Osteoblast (primary cell): ENCODE measurements at regions not wholly inside any gene's neighbourhood (a gene's known extent, or its start where the extent isn't known, plus 50 kb on each side); places are given as distances from the start of the nearest gene placed in this dataset.

Source experiments
- DNase-seq: peaks from one replicate; pipeline ENCODE4 v3.0.0; 2011; ENCODE audit warnings: low spot score, mixed read lengths; ENCODE audit not compliant: insufficient read length; ENCODE audit errors: missing footprints
- H2AFZ ChIP-seq: 2 replicates; pipeline ENCODE4 v1.6.0; 2011; ENCODE audit warnings: mild to moderate bottlenecking, low read length
- H3K27ac ChIP-seq: 2 replicates; pipeline ENCODE4 v1.5.1; 2011; ENCODE audit warnings: mild to moderate bottlenecking, low read depth, low read length, moderate library complexity
- H3K27me3 ChIP-seq: 2 replicates; pipeline ENCODE4 v1.6.0; 2012; ENCODE audit warnings: mild to moderate bottlenecking, control low read depth, inconsistent platforms, low read length, moderate library complexity; ENCODE audit not compliant: insufficient read depth
- H3K36me3 ChIP-seq: 2 replicates; pipeline ENCODE4 v1.5.1; 2011; ENCODE audit warnings: mild to moderate bottlenecking, low read length, control low read depth, moderate library complexity; ENCODE audit not compliant: insufficient read depth
- H3K4me1 ChIP-seq: 2 replicates; pipeline ENCODE4 v1.5.1; 2011; ENCODE audit warnings: mild to moderate bottlenecking, low read length, control low read depth, moderate library complexity; ENCODE audit not compliant: insufficient read depth
- H3K4me2 ChIP-seq: 2 replicates; pipeline ENCODE4 v1.6.0; 2011; ENCODE audit warnings: mild to moderate bottlenecking, low read length; ENCODE audit not compliant: insufficient read depth
- H3K4me3 ChIP-seq: fragments of 200-600 bp; sonication (generic); 3 replicates; pipeline ENCODE4 v1.5.1; 2012; ENCODE audit warnings: mild to moderate bottlenecking, low read length, inconsistent platforms; ENCODE audit not compliant: insufficient read depth
- H3K79me2 ChIP-seq: 2 replicates; pipeline ENCODE4 v1.6.0; 2012; ENCODE audit warnings: mild to moderate bottlenecking, low read length, control low read depth, inconsistent platforms; ENCODE audit not compliant: insufficient read depth
- H3K9me3 ChIP-seq: 2 replicates; pipeline ENCODE4 v1.5.1; 2011; ENCODE audit warnings: low read depth, low read length, control low read depth
- H4K20me1 ChIP-seq: 2 replicates; pipeline ENCODE4 v1.6.0; 2012; ENCODE audit warnings: mild to moderate bottlenecking, low read length, control low read depth; ENCODE audit not compliant: insufficient read depth
- TF ChIP-seq, protein P1 (sequence below): IDR thresholded peaks from 2 replicates; pipeline ENCODE4 v1.5.1; 2011; ENCODE audit warnings: mild to moderate bottlenecking, low read depth, low read length, moderate library complexity; ENCODE audit errors: extremely low read depth

DNA sequence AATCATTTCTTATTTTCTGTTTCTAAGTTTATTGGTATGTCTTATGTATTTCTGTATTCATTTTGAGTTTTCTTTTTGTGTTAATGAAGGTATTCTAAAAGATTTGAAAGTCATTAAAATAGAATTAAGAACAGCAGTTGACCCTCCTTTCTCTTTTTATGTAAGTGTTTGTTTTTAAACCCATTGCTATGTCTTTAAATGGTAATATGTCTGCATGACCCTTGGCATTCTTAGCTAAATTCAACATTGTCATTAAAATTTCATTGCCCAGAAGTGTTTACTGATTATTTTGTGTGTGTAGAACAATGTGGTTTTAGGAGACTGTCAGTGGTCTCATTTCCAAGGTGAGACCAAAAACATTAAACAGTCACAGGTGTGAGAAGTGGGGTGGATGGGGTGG, 197.8 kb downstream of the PCDH7 start:
- Histone ChIP-seq H3K4me3 (no peak overlapping the region), H3K9me3 (no peaks in the 10 kb centered on the region), H3K27me3 (no peaks in the 10 kb centered on the region), H3K4me1 (no peaks in the 10 kb centered on the region), H4K20me1 (no peaks in the 10 kb centered on the region), H2AFZ (no peak overlapping the region), H3K79me2 (no peaks in the 10 kb centered on the region), H3K4me2 (no peak overlapping the region), H3K36me3 (no peaks in the 10 kb centered on the region), H3K27ac (no peak overlapping the region)
- TF ChIP-seq, protein P1, sequence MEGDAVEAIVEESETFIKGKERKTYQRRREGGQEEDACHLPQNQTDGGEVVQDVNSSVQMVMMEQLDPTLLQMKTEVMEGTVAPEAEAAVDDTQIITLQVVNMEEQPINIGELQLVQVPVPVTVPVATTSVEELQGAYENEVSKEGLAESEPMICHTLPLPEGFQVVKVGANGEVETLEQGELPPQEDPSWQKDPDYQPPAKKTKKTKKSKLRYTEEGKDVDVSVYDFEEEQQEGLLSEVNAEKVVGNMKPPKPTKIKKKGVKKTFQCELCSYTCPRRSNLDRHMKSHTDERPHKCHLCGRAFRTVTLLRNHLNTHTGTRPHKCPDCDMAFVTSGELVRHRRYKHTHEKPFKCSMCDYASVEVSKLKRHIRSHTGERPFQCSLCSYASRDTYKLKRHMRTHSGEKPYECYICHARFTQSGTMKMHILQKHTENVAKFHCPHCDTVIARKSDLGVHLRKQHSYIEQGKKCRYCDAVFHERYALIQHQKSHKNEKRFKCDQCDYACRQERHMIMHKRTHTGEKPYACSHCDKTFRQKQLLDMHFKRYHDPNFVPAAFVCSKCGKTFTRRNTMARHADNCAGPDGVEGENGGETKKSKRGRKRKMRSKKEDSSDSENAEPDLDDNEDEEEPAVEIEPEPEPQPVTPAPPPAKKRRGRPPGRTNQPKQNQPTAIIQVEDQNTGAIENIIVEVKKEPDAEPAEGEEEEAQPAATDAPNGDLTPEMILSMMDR: no peak
- no peak for DNase-seq

DNA sequence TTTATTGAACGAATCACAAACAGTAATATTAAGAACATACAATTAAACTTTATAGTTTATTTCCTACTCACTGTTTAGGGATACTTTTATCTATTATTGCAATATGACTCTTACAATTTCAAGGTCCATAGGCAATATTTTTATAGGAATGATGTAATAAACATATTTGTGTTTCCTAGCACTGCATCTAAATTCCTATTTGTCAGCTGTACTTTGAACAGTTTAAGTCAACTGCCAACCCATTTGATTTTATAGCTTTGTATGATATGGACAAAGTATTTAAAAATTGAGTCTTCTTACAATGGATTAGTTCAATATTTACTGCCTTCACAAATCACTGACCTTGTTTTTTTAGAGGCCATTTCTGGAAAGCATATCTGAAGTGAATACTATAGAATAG, 199.3 kb downstream of the PCDH7 start:
- Histone ChIP-seq H3K9me3 (no peaks in the 10 kb centered on the region), H3K4me2 (no peak overlapping the region), H3K36me3 (no peaks in the 10 kb centered on the region), H3K27me3 (no peaks in the 10 kb centered on the region), H3K79me2 (no peaks in the 10 kb centered on the region), H3K27ac (no peak overlapping the region), H4K20me1 (no peaks in the 10 kb centered on the region), H3K4me1 (no peaks in the 10 kb centered on the region), H3K4me3 (no peak overlapping the region), H2AFZ (no peak overlapping the region)
- TF ChIP-seq, protein P1: no peak
- no peak for DNase-seq

DNA sequence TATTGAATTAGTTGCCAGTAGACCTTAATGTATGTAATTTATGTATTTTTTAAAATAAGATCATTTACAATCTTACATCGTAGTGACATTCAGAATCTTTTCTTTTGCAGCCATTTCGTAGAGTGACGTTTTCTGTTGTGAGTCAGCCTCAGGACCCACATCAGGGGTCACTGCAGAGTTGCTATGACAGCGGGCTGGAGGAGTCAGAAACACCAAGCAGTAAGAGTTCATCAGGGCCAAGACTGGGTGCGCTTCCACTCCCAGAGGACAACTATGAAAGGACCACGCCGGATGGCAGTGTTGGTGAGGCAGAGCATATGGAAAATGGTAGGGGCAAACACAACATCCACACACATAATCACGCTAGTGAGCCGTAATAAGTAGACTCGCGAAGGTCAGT, 199.9 kb downstream of the PCDH7 start:
- Histone ChIP-seq H3K27ac (no peak overlapping the region), H3K36me3 (no peaks in the 10 kb centered on the region), H3K4me3 (no peak overlapping the region), H3K27me3 (no peaks in the 10 kb centered on the region), H3K4me2 (no peak overlapping the region), H3K9me3 (no peaks in the 10 kb centered on the region), H3K79me2 (no peaks in the 10 kb centered on the region), H4K20me1 (no peaks in the 10 kb centered on the region), H2AFZ (no peak overlapping the region), H3K4me1 (no peaks in the 10 kb centered on the region)
- TF ChIP-seq, protein P1: no peak
- no peak for DNase-seq

DNA sequence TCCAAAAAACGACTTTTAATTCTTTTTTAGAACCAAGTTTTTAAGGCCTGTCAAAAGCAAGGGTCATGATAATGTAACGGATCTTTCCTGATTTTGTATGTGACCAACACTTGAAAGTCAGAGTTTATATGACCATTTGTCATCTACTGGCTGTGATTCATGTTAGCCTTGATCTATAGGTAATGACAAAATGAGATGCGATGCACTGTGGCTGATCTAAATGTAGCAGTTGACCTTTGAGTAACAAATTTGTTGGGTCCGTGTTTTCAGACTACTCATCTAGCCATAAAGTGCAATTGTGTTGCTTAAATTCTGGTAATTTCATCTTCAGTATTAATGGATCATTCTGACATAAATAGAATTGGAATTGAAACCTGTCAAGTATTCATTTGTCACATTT, 202.5 kb downstream of the PCDH7 start:
- Histone ChIP-seq H3K27ac (no peak overlapping the region), H4K20me1 (no peaks in the 10 kb centered on the region), H3K9me3 (no peaks in the 10 kb centered on the region), H3K36me3 (no peaks in the 10 kb centered on the region), H2AFZ (no peak overlapping the region), H3K27me3 (no peaks in the 10 kb centered on the region), H3K4me3 (no peak overlapping the region), H3K4me1 (no peaks in the 10 kb centered on the region), H3K4me2 (no peak overlapping the region), H3K79me2 (no peaks in the 10 kb centered on the region)
- TF ChIP-seq, protein P1: no peak
- DNase-seq: no peak
